ENCODE measurements at regions not wholly inside any gene's neighbourhood (a gene's known extent, or its start where the extent isn't known, plus 50 kb on each side); places are given as distances from the start of the nearest gene placed in this dataset.
"Not testable (repeated sequence)": the region's sequence is repeated elsewhere in the genome, so short reads cannot be mapped to it uniquely, and the experiment has no call there.

DNA sequence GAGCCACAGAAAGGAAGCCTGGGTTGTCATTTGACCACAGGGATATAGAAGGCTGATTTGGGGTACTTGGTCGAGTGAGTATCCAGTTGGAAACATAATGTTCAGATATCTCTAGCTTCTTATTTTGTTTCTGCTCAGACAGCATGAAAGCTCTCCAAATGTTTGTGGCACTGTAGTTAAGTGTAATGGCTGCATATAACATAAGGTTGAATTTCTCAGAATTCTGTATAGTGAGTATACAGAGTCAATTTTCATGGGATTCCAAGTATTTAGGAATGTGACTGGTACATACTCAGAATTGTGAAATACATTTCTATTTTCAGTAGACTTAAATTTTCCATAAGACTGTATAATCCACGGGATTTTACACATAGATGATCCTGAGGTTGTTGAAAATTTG, 2102.1 kb upstream of the RAG2 start:
- DNase-seq = no peak

DNA sequence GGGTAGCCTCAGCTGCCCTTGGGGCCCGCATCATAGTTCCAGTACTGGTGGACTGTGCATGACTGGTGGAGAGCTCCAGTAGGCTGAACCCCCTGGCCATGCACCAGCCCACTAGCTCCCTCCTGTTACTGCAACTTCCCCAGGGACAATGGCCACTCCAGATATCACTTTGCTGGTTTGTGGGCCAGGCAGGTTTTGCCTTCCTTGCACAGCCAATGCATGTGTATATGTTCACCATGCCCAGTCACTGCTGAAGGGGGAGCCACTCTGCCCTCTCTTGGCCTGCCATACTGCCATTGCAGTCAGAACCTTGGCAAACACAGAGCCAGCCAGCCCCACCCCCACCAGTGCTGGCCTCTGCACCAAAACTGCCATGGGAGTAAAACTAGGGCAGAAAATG, 2095.3 kb upstream of the RAG2 start:
- no peak for DNase-seq

DNA sequence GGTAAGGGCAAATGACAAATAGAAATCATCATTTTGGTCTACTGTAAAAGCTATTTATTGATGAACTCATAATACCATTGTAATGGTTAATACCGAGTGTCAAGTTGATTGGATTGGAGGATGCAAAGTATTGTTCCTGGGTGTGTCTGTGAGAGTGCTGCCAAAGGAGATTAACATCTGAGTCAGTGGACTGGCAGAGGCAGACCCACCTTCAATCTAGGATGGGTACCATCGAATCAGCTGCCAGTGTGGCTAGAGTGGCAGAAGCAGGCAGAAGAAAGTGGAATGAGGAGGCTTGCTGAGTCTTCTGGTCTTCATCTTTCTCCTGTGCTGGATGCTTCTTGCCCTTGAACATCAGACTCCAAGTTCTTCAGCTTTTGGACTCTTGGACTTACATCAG, 2092.2 kb upstream of the RAG2 start:
- not testable (repeated sequence) for DNase-seq

DNA sequence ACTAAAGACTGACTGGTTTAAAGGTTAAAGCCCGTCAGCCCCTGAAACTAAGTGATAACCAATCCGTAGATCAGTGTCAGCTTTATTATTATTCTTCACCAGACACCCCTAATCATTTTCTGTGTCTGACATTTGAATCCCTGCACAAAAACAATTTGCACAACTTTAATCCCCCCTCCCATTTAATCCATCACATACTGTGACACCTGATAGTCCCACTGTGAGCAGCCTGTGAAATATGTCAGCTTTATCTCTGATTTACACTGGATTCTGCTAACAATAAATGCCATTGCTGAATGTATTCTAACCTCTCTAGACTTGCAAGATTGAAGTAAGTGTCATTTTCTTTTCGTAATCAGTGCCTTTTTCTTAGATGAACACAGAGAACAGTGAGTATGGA, 2089.0 kb upstream of the RAG2 start:
- DNase-seq = no peak

DNA sequence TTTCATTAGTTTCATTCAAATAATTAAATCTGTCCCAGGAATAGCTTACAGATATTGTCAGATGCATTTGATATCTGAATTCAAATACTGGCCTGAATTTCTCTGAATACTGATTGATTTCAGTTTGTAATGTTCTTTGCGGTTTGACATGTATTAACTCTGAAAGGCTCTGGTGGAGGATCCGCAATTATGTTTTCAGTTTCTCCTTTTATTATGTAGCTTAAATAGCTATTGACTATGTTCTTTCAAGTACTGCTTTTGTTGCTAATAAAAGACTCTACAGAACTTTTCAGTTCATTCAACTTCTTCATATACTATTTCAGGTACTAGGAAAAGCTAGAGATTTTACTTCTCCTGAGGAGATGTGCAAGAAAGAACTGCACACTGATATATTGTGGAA, 2085.4 kb upstream of the RAG2 start:
- no peak for DNase-seq

DNA sequence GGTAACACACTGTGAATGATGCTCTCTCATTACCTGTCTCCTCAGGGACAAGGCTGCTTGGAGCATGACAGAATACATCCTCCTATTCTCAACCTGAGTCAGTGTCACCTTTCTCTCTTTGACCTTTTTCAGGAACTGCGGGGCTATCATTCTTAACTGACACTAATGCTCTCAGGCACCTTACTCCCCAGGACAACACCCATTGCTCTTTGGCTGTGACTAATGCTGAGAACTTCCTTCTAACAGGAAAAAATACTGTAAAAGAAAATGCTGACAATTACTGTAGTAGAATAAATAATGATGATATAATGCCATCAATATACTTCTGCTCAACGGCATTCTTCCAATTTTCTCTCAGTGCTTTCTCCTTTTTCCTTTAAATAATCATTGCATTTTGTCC, 2082.7 kb upstream of the RAG2 start:
- no peak for DNase-seq

DNA sequence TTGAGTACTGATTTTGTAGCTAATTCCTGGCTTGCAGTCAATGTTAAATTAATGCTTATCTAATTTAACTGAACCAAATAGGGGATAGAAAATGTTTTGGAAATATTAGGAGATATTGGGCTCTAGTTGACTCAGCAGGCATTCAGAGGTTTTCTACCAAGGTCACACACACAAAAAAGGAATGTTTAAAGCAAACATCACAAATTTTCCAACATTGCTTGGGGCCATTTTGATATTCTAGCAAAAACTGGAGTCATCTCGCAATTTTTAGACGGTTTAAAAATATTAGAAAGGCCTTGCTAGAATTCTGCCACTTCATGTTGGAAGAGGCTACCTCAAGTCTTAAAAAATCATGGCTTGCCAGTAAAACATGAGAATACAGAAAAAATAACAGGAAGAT, 2082.1 kb upstream of the RAG2 start:
- DNase-seq = no peak

DNA sequence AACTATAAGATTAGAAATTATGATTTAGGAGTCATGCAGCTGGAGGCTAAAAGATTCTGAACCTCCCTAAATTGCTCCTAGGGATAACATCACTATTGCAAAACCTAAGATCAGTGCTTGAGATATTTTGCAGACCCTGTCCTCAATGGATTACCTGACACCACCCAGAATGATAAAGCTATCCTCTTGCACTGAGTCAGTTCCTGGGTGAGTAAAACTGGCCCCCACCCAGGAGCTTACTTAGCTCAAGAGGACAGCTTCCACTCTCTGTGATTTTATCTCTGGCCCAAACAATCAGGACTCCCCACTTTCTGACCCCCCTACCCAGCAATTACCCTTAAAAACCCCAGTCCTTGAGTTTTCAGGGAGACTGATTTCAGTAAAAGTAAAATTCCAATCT, 2074.4 kb upstream of the RAG2 start:
- no peak for DNase-seq

DNA sequence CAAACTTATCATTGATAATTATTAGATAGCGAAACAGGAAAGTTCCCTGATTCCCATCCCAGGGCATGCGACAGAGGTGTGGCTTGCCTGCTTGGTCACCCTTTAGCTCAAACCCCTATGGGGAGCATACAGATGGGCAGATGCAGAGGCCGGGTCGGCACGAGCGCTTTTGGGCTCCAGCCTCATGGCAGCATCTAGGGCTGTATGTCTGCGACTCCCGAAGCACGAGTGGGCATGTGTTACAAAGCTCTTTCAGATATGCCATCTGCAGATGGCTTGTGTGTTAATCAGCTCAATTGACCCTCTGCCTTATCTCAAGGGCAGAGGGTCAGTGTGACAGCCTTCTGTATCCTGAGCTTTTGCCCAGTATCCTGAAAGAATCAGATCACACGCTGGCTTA, 2069.3 kb upstream of the RAG2 start:
- no peak for DNase-seq

DNA sequence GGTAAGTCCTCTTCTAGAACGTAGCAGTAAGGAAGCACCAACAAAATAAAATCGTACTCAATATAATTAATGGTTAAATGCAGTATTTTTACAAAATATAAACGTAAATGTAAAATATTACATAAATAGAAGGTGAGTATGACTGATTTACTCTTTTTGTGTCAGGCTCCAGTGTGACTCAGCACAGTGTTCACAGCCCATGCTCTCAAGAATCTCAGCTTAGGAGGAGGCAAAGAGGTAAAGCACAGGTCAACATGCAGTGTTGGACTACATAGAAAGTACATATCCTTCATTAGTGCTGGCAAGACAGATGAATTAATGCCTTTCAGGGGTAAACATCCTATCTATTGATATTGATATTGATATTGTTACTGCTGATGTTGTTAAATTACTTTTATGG, 2050.6 kb upstream of the RAG2 start:
- no peak for DNase-seq

DNA sequence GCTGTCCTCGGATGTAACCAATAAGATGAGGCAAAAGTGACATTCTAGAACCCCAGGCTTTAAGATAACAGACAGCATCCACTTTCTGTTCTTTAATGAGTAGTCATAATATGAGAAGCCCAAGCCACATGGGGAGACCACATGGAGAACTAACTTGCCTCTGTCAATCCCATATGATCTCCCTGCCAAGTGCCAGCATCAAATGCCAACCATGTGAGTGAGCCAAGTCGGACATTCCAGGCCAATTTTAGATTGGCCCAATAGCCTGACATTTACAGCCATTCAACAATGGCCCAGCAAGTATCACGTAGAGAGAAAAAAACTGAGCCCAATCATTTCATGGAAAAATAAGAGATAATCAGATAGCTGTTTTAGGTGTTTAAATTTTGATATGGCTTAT, 2048.3 kb upstream of the RAG2 start:
- DNase-seq = no peak

DNA sequence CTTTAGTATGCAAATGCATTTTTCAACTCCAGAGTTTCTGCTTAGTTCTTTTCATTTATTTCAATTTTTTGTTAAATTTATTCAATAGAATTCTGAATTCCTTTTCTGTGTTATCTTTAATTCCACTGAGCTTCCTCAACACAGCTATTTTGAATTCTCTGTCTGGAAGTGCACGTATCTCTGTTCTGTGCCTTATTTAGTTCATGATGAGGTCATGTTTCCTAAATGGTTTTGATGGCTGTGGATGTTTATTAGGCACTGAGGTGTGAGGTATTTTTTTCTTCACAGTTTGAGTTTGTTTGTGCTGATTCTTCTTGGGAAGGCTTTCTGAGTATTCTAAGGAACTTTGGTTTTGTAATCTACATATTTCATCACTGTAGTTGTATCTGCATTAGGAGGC, 2042.8 kb upstream of the RAG2 start:
- DNase-seq = no peak

DNA sequence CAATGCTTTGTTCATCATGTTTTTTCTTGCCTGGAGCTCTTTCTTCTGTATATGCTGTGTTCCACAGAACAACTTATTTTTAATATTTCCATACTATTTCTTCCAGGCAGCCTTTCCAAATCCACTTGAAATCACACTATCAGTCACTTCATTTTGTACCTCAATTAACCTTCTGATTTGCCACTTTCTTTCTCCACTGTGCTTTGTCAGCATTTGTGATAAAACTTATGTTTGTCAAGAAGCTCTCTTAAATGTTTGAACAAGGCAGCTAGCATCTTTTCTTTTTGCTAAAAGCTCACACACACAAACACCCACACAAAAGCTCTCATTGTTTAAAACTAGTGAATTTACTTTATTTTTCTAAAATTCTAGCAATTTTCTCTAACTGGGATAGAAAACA, 2014.7 kb upstream of the RAG2 start:
- DNase-seq = no peak

DNA sequence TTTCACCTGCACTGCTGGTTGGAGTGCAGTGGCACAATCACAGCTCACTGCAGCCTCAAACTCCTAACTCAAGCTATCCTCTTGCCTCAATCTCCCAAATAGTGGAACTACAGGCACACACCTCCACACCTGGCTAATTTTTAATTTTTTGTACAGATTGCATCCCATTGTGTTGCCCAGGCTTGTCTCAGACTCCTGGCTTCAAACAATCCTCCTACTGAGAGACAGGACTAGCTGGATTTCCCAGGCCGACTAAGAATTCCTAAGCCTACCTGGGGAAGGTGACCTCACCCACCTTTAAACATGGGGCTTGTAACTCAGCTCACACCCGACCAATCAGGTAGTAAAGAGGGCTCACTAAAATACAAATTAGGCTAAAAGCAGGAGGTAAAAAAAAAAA, 2003.3 kb upstream of the RAG2 start:
- not testable (repeated sequence) for DNase-seq

DNA sequence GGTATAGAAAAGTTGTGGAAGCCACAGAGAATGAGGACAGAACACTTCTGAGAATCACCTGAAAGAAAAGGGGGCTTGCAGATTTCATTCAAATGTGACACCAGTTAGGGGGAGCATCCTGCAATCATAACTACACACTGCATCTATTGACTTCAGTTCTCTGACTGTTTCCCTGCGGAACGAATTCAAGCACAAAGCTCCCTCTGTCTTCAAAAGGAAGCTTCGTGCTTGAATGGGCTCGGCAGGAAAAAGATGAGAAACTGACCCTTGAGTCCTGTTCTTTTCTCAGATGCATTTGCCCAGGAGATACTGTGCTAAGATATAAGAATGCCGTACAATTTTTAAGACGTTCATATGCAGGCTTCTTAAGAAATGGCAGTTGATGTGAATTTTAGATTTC, 2000.4 kb upstream of the RAG2 start:
- DNase-seq = no peak

DNA sequence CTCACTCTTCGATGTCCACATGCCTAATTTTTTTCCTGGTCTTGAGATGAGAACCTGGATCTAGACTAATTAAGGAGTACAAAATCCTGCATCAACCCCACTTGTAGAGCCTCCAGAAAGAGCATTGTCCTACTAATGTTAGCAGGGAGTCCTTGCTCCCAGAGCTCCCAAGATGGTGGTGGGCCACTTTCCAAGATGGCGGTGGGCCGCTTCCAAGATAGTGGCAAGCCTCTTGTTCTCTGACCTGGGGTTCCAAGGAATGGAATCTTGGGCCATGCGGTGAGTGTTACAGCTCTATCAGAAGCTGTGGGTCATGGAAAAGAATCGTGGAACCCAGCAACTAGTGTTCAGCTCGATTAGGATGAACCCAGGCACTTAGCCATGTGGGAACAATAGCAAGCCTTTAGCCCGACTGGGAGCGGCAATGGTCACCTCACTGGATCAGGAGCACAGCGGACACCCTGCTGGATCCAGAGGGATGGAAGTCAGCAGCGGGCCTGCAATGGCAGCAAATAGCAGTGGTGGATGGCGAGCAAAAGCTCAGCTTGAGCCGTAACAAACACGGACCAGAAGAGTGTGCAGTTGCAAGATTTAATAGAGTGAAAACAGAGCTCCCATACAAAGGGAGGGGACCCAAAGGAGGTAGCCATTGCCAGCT, 1997.5 kb upstream of the RAG2 start:
- not testable (repeated sequence) for DNase-seq

DNA sequence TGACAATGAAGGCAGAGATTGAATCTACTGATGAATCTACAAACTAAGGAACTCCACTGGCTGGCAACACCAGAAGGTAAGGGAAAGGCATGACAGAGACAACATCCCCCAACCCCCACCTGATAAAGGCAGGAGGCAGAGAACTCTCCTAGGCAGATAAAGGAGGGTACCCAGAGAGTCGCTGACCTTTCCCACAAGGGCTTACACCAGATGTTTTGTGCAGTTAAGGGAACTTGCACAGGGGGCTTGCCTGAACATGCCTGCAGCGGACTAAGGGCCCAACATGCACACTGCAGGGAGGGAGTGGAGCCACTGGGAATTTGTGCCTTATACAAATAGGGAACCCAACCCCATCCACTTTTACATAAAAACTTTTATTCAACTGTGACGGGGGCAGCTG, 1996.9 kb upstream of the RAG2 start:
- DNase-seq = no peak

DNA sequence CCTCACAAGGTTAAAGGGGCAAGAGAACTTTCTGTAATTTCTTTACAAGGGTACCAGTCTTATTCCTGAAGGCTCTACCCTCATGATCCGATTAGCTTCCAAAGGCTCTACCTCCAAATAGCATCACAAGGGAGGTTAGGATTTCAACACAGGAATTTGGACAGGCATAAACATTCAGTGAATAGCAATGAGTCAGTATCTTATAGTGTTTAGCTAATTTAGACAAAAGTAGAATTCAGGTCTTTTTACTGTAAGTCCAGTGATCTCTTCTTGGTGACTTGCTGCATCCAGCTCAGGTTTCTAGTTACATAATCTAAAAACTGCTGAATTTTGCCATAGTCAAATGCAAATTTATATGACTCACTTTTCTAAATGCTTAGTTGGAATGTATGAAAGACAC, 1995.6 kb upstream of the RAG2 start:
- DNase-seq = no peak

DNA sequence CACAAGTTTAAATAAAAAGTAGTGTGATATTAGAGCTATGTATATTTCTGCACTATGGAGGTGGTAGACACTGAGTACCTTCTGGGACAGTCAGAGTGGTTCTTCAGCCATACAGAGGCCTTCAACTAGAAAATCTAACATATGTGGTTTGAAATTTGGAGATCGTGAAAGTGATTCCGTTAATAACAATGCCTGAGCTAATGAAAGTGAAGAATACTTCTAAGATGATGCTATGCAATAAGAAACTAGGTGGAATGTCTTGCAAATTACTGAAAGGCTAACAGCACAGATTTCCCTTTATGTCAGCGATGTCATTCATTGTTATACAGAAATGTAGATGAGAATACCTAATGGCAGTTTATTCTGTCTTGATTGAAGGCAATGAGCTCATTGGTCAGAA, 1984.7 kb upstream of the RAG2 start:
- no peak for DNase-seq

DNA sequence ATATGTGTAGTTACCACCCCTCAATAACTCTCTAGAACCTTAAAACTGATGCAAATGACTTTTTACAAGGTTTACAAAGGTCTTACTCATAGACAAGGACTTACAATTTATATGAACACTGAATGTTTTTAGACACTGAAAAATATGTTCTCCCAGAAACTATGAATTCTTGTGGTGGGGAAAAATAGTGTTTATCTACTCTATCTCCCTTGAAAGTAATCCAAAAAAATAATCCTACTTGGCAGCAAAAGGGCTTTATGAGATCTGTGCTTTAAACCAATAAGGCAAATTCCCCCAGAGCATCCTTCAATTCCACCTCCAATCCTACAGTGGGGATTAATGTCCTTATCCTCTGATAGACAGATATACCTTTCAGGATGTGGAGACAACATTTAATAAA, 1984.1 kb upstream of the RAG2 start:
- no peak for DNase-seq

DNA sequence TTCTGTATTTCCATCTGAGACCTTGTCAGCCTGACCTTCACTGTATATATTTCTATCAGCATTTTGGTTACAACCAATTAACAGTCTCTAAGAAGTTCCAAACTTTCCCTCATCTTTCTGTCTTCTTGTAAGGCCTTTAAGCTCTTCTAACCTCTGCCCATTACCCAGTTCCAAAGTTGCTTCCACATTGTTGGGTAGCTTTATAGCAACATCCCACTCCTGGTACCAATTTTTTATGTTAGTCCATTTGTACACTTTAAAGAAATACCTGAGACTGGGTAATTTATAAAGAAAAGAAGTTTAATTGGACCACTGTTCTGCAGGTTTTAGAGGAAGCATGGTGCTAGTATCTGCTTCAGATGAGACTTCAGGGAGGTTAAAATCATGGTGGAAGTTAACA, 1979.7 kb upstream of the RAG2 start:
- DNase-seq = no peak

DNA sequence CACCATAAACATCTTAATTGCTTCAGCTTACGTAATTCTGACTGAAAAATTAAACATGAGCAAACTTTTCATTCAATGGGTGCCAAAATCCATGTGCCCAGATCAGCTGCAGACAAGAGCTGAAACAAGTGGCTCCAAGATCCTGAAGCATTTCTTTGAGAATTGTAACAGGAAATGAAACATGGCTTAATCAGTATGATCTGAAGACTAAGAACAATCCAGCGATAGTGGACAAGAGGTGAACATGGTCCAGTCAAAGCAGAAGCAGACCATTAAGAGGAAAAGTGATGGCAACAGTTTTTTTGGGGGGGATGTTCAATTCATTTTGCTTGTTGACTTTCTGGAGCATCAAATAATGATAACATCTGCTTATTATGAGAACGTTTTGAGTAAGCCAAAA, 1964.5 kb upstream of the RAG2 start:
- no peak for DNase-seq

DNA sequence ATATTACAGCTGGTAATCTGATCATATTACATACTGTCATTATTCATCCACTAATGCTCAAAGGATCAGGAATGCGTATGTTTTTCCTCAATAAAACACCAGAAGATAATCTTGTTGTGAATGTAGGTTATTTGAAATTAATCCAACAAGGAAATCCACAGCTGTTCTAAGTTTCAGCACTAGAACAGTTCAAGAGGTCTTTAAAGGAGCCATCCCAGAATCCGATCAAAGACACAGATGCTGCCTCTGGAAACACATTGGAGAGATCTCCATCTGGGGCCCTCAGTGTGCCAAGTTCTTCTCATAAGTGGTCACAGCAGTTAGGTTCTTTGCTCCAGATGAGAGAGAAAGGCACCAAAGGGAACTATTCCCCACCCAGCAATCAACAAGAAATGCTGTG, 1955.1 kb upstream of the RAG2 start:
- no peak for DNase-seq

DNA sequence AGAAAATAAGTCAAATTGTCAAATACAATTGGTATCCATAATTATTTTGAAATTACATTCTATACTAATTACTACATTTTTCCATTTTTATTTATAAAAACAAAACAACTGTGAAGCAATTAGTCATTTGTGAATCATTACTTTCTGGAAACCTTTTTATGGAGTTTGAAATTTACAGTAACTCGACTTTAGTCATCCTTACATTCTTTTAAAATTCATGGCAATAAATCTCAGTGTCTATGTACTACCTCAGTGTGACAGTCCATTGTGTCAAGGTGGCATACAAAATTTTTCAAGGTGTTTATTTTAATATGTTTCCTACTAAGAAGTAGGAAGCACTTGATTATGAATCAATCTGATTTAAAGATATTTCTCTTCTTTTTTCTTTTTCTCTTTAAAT, 1949.4 kb upstream of the RAG2 start:
- DNase-seq = no peak

DNA sequence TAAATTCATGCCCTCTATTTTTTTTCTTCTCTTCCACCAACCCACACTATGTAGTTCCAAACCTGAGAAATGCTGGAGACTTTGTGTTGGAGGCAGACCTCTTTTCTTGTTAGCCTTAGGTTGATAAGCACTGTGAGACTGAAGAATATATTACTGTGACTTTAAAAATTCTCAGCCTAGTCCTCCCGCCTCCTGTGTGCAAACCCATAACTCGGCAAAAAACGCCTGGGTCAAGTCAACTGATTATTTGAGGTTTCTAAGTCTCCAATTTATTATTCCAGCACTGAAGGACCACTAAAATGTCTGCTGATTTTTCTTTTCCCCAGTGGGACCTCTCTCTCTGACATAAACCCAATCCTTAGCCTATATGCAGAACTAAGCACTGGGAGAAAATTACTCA, 1946.0 kb upstream of the RAG2 start:
- no peak for DNase-seq

DNA sequence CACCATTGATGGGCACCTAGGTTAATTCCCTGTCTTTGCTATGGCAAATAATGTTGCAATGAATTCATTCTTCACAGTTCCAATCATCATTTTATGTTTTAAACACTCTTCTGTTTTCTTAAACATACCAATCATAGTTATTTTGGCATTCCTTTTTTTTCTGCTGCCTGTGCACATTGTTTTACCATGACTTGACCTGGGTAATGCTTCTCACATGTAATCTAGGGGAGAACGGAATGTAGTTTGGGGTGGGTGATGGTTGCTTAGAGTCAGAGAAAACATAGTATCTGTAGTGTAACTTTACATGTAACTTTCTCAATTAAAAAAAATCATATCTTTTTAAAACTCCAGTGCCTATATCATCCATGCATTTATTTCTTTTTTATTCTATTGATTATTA, 1945.3 kb upstream of the RAG2 start:
- no peak for DNase-seq
